ENCODE measurements at regions not wholly inside any gene's neighbourhood (a gene's known extent, or its start where the extent isn't known, plus 50 kb on each side); places are given as distances from the start of the nearest gene placed in this dataset.
"Not testable (repeated sequence)": the region's sequence is repeated elsewhere in the genome, so short reads cannot be mapped to it uniquely, and the experiment has no call there.

DNA sequence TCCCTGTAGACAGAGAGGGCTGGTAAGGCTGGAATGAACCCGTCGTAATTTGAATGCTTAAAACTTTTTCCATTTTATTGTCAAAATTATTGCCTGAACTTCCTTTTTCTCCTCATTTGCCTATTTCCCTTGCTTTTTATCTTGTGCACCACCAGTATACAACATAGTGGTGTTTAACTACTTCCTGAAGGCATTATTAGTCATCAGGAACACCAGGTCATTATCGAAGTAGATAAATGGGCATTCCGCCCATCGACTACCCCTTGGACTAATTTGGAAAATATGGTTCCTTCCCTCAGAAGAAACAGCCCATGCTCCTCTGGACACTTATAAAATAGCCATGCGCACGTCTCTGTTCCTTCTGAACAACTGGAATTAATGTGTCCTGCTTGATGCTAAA is 232.1 kb downstream of the TM9SF2 start:
- DNase-seq: no peak

DNA sequence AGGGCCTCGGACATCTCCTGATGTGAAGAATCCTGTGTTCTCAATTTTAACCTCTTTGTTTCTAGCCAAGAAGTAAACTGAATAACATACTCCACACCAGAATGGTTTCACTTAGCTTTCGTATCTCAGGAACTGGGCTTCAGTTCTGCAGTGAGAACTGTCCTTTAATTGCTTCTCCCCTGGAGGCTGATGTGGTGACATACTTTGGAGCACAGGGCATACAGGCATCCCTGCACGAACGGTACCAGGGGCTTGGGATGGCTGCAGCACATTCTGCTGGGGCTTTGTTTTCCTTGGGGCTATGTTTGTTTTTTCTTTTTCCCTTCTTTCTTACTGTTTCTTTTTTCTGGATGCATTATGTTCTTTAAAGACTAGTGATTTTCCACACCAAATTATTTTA is 230.5 kb downstream of the TM9SF2 start:
- DNase-seq: no peak

DNA sequence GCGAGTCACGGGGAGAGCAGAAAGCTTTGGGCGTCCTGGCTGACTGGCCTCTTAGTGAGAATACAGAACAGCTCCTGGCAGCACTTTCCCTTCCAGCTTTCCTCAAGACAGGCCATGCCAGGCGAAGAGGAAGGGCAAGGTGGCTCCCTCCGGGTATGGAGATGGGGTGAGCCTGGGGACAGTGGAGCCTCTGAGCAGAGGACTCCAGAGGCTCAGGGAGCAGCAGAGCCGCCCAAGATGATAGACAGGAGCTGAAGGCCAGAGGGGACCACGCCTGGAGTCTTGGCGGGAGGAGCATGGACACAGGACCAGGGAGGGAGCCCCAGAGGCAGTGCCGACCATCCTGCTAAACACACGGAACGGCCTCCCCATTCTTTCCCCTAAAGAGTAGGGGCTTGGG is 229.1 kb downstream of the TM9SF2 start:
- no peak for DNase-seq

DNA sequence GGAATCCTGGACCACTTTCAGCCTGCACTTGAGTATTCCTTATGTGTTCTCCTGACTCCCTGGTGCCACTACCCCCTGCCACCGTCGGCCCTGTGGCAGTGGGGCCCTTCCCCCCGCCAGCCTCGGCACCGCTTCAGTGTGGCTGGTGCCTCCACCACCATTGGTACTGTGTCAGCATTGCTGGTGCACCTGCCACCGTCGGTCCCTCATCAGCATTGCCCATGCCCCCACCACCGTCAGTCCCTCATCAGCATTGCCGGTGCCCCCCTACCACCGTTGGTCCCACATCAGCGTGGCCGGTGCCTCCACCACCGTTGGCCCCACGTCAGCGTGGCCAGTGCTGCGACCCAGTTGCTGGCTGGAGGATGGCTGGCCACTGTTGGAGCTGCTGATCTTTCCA is 228.5 kb downstream of the TM9SF2 start:
- no peak for DNase-seq

DNA sequence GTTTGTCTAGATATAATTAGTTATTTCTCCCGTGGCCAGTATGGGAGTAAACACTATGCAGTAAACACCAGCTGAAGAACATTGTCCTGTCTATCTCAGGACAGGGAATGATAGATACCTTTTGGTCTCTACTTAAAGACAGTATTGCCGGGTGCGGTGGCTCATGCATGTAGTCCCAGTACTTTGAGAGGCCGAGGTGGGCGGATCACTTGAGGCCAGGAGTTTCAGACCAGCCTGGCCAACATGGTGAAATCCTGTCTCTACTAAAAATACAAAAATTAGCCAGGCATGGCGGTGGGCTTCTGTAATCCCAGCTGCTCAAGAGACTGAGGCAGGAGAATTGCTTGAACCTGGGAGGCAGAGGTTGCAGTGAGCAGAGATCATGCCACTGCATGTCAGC is 226.4 kb downstream of the TM9SF2 start:
- DNase-seq: not testable (repeated sequence)

DNA sequence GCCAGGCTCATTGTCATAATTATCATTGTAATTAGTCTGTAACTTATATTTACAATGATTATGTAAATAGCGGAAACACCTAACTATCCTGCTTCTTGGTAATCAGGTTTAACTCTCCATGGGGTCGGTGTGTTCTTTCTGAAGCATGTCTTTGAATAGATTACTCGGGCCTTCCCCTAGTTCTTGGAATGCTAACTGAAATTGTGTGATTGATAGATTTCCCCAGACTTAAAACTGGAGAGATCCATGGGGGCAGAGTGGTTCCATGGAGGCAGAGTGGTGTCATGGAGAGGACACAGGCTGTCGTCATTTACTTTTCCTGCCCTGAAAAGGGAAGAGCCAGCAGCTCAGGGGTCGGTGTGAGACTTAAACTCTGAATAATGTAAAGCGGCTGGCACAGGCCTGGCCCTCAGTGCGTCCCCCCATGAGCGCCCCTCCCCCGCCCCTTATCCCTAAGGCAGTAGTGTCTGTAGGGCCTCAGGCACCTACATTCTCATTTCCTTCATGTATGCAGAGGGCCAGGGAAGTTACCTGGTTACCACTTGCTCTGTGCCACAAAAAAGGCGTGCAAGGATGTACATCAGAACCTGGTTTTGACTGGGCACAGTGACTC is 225.1 kb downstream of the TM9SF2 start:
- no peak for DNase-seq

DNA sequence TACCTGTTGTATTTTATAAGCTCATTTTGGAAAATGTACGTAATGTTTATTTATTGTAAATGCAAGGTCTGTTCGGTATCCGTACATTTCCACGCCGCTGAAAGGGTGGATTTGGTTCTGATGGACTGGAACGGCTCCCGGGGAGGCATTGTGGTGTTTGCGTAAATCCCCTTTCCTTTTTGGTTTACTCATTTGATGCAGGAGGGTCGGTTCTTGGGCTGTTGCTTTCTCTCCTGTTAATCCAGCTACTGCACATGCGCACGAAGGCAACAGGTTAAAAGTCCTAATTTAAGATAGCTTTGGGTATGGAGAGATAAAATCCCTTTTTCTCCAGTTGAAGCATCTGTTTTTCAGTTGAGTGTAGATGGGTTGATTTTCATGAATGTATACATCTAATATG is 224.4 kb downstream of the TM9SF2 start:
- no peak for DNase-seq

DNA sequence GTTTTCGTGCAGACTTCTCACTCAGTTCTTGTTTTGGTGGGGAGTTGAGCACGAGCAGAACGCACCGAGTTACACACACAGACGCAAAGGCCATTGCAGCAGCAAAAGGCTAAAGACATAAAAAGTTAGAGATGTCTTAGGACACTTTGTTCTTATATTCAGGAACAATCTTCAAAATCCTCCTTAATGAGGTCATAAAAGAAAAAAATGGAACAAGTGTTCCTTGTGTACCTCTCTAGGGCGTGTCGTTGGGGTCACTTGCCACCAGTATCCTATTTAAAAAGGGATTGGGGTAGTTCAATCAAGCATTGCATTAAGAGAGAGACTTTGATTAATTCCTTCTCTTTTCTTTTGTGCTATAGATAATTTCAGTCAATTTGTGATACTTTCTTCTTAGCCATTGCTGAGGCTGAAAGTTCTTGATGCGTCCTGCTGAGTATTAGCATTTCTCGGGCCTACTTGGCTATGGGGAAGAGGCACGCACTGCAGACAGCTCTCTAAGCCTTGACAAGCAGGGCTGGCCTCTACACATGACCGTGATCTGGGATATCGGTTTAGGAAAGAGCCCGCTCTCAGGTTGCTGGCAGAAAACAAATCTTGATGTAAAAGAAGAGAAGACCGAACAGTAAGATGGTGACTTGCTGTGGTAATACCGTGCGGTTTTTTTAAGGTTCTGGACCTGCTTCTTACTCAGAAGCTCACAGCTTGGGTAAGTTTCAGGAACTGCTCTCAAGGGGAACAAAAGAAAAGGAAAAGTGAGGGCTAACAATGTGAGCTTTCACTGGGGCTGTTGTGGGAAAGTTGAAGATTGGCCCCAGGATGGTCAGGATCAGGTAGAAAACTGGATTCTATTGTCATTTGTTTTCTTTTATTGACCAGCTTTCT is 223.6 kb downstream of the TM9SF2 start:
- DNase-seq: no peak

DNA sequence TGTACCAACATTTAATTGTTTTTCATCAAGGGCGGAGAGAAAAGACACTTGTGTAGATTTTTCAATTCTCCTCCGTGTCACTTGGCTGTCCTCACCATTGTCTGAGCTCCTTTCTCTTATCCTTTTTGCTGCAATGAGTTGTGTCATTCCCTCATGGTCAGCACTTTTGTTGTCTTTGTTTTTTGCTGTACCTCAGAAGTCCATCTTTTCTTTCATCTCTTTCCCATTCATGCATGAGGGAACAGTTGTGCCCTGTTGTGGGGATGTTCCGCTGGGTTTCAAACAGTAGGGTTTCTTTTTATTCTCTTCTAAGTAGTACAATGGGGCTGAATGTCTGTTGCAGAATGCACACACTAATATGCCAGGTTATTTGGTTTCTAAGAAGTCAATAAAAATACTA is 222.6 kb downstream of the TM9SF2 start:
- no peak for DNase-seq

DNA sequence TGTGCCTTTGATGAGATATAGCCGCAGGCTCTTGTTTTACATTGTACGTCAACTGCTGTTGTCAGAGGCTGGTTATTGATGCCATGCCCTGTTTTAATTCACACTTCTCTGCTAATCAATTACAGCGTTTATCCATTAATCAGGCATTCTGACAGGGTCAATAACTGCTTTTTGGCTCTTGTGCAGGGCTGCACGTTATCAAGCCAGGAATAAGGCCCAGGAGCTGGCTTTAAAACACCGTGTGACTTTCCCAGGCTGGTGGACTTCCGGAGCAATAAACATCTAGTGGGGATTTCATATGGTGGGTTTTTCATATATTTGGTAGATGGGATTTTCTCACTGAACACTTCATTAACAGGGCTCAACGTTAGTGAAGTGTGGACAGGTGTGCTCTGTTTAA is 221.7 kb downstream of the TM9SF2 start:
- no peak for DNase-seq

DNA sequence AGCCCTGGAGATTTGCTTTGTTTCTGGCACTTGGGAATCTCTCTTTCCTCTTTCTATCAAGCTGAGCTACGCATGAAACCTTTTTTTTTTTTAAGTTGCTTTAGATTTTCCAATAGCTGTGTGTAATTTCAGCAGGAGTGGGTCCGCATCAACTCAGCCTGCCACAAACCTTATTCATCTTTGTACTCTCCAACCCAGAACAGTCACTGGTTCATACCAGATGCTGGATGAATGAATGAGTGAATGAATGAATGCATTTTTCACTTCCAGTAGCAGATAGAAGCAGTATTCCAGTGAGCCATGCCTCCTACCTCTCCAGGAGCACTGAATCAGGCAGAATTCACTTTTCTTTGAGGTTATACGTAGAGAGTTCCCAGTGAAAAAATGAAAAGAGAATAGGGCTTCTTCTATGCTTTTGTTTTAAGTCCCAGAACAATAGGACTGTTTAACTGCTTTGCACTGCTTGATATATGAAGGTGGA is 221.1 kb downstream of the TM9SF2 start:
- no peak for DNase-seq

DNA sequence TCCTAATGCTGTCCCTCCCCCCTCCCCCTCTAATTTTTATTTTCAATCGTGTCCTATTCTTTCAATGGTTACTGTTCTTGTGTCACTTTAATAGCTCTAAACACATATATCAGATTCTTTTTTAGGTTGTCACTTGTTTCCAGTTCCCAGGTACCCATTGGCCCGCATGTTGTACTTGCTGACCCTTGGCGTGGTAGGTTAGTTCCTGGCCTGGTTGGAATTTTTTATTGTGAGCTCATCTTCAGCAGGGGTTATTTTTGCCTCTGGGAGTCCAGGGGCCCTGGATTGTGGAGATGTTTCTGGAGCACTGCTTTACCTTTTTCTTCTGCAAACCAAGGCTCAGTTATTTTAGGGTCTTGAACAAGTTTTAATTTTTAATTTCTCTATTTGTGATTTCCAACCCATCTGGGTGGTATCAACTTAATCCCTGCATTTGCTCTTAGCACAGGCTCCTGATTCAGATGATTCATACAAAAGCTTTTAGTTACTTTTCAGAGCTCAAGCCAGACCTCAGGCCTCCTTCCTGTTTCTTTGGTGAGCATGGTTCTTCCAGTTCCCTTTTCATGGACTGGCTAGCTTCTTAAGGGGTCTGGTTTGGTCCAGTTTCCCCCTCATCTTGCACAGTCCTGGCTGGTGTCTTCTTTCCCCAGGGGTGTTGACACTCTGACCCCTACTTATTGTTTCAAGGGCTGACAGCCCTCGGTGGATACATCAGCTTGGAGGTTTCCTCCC is 220.5 kb downstream of the TM9SF2 start:
- DNase-seq: no peak

DNA sequence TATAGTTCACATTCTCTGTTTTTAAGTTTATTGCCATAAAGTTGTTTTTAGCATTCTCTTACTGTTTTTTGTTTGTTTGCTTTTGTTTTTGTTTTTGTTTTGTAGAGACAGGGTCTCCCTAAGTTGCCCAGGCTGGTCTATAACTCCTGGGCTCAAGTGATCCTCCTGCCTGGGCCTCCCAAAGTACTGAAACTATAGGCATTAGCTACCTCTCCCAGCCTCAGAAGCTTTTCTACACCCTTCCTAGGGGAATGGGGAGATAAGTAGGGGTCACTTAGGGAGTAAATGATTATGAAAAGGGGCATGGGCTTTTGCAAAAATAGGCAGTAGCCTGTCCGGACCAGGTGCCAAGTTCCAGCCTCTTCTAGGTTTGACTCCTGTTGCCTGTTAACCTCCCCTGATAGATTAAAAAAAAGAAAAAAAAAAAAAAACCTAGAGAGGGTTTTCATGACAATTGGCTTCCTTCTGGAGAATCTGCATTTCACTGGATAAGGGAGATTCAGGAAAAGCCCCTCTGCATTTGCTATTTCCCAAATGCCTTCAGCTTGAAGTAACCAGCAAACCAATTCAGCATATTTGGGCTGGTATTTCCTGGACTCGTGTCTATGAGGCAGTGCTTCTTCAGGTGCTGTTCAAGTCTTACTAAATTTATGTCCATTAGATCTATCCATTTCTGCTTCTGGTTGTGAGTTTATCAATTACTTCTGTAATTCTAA is 216.8 kb downstream of the TM9SF2 start:
- DNase-seq: no peak

DNA sequence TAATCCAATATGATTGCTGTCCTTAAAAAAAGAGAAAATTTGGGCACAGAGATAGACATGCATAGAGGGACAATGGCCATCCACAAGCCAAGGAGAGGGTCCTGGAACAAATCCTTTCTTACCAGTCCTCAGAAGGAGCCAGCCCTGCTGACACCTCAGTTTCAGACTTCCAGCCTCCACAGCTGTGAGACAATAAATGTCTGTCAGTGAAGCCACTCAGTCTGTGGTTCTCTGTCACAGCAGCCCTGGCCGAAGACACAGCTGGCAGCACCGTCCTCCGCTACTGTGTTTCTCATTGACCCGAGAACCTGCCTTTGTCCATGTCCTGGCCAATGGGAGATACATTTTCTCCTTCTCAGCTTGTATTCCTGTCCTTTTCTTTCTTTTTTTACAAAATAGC is 207.9 kb downstream of the TM9SF2 start:
- DNase-seq: no peak

DNA sequence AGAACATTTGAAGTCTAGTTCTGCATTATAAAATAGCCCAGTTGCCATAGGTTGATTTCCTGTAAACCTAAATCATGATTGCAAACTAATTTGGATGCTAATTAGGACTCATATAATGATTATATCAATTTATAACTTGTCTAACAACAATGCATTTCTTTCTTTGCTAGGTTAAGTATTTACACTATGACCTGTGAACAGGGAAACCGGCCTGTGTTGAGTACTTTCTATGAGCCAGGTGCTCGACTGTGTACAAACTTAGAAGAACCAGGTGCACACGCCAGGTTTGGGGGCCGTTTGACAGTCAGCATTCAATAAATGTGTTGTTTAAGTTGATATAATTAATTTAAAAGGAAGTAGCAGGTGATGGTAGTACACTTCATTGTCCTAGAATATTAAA is 203.1 kb downstream of the TM9SF2 start:
- no peak for DNase-seq

DNA sequence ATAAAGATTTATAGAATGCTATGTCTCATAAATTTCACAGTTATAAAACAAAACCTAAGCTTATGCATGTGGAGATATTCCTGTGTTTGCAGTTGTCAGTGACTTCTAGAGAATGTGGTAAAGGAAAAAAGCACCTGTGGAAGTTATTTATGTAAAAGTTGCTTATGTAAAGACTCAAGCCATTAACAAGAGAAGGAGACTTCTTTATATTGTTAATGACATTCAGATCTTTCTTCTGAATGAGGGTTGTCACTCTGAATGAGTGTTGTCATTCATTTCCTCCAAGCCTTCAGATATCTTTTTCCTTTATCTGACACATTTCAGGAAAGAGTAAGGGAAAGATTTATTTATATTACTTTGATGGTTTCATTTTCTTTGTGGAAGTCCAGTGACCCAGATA is 202.6 kb downstream of the TM9SF2 start:
- no peak for DNase-seq

DNA sequence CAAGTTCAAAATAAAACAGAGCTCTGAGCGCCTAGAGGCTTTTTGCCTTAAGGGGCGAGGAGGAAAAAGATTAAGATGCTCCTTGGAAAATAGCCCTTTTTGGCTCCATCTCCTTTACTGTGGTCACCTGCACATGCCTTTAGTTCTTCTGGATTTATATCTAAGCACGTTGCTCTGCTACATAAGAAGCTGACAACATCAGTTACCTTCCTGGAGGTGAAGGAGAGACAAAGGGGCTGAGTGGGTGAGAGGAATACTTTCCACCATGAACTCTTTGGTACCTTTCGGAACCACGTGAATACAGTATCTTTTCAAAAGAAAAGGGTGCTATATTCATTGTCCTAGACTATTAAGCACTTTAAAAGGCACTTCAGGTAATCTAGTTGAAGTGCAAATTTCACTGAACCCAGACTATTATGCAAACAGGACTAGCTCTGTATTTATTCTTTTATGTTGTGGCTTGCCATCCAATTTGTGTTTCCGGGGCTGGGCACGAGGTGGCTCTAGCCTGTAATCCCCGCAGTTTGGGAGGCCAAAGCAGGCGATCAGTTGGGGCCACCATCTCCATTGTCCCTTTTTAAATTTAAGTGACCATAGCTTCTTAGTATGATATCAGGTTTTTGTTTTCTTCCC is 201.5 kb downstream of the TM9SF2 start:
- no peak for DNase-seq

DNA sequence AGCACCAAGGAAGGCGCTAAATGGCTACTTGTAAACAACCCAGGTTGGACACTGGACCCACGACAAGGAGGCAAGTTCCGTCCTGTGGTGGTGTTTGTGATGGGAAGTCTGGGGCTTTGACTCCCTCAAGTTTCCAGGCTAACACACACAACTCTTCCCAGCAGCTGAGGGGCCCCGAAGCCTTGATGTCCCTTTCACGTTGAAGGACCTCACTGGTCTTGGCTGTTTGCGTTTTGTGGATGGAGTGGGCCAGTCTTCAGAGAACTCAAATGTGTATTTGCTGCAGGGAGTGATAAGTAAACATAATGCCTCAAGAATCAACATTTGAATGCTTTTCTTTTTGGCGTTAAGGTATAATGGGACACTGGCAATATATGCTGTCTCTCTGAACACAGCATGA is 199.2 kb downstream of the TM9SF2 start:
- DNase-seq: no peak

DNA sequence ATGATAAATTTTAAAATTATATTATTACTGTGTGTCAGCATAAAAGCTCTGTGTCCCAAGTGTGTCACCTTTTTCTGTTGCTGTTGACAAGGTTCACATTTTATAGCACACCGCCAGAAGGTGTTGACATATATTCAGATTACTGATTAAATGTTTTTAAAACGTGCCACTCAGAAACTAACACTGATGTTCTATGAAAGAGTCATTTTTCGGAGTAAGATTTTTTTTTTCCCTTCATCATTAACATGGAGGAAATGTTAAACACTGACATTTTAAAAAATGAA is 197.5 kb downstream of the TM9SF2 start:
- DNase-seq: no peak

DNA sequence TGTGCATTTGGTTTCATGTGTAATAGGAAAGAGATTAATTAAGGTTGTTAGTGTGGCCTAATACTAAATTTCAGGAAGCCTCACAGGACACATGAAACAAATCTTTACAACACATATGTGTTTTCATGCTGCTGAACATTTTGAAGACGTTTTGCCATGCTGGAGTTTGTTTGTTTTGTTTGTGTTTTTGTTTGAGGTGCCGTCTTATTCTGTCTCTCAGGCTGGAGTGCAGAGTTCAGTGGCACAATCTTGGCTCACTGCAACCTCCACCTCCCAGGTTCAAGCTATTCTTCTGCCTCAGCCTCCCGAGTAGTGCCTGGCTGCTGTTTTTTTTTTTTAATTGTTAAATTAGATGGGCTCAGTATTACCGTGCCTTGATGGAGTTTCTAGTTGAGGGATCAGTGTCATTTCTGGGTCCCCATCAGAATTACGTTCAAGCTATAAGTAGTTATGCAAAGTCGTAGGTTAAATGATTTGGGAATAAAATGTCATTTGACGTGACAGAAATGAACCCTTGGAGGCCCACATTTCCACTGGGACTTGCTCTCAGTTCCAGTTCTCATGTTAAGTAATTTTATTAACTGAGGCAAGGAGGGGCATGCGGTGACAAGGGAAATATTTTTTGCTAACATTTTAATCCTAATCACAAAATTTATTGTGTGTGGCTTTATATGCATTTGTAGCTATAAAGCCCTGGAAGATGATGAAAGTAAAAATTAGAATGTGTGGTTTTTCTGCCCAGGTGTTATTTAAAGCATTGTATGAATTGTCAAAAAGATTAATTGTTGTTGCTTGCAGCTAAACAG is 196.9 kb downstream of the TM9SF2 start:
- DNase-seq: no peak

DNA sequence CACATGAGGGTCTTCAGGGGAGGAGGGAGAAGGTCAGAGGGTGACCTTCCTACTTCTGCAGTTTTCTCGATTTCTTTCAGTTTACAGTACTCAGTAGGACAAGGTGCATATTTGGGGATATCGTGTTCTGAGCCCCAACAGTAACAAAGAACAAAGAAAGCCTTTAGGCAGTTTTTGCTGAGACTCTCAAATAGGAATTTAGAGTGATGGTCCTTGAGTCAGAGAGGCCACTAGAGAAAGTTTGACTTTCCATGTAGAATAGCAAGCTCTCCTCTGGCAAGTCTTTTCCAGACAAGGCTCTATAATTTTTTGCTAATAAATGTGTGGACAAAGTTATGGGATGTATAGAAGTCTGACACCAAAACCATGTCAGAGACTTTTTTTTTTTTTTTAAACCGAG is 194.6 kb downstream of the TM9SF2 start:
- no peak for DNase-seq
